ENCODE measurements at regions not wholly inside any gene's neighbourhood (a gene's known extent, or its start where the extent isn't known, plus 50 kb on each side); places are given as distances from the start of the nearest gene placed in this dataset.

- Histone ChIP-seq H3K79me1 (ENCODE audit: low read depth, low read length) (no peaks in the 10 kb centered on the region), H3K79me2 (ENCODE audit: control insufficient read depth in 1 of 2, insufficient read depth in 2 of 2, low read length in 2 of 2) (no peaks in the 10 kb centered on the region), H2AFZ (ENCODE audit: low read length) (no peak overlapping the region), H2BK12ac (ENCODE audit: low read depth, low read length) (no peak overlapping the region), H3K18ac (ENCODE audit: extremely low read depth, low read length) (no peak overlapping the region), H4K20me1 (replicated peaks in 1 of 2; ENCODE audit: control insufficient read depth in 1 of 2, insufficient read depth in 2 of 2, low read length in 2 of 2) (no peaks in the 10 kb centered on the region), H3K36me3 (ENCODE audit: control insufficient read depth in 2 of 4, insufficient read depth in 4 of 4, low read length in 3 of 4) (no peaks in the 10 kb centered on the region), H3K14ac (ENCODE audit: insufficient read length) (no peak overlapping the region), H2BK20ac (ENCODE audit: low read length) (no peak overlapping the region), H3K9me3 (ENCODE audit: insufficient read depth in 2 of 2, low read depth in 1 of 2, low read length in 1 of 2) (no peaks in the 10 kb centered on the region), H2BK15ac (ENCODE audit: low read length) (no peak overlapping the region), H2AK5ac (ENCODE audit: low read depth, low read length) (no peak overlapping the region), H3K23me2 (ENCODE audit: low read depth, low read length) (no peaks in the 10 kb centered on the region), H3K9ac (replicated peaks in 1 of 4; ENCODE audit: extremely low read depth in 1 of 4, low read depth in 3 of 4, low read length in 3 of 4) (no peak overlapping the region), H3K4me2 (ENCODE audit: insufficient read depth in 1 of 2, low read depth in 2 of 2, low read length in 2 of 2) (no peak overlapping the region), H3K4me3 (ENCODE audit: extremely low read depth in 1 of 4, insufficient read depth in 2 of 4, low read depth in 3 of 4, low read length in 4 of 4) (no peak overlapping the region), H2BK5ac (ENCODE audit: low read depth, low read length) (no peak overlapping the region), H4K91ac (replicated peaks; ENCODE audit: insufficient read length, low read length) (no peak overlapping the region), H3K27ac (ENCODE audit: low read depth, low read length) (no peak overlapping the region), H3K27me3 (replicated peaks in 1 of 4; ENCODE audit: control insufficient read depth in 3 of 4, extremely low read depth in 1 of 4, insufficient read depth in 3 of 4, low read length in 3 of 4) (no peaks in the 10 kb centered on the region), H4K8ac (ENCODE audit: extremely low read depth, insufficient read depth, low read length) (no peak overlapping the region), H3K4me1 (replicated peaks in 1 of 4; ENCODE audit: control insufficient read depth in 3 of 4, insufficient read depth in 4 of 4, low read length in 3 of 4) (no peaks in the 10 kb centered on the region), H2BK120ac (replicated peaks; ENCODE audit: low read depth, low read length) (no peak overlapping the region), H3K56ac (replicated peaks; ENCODE audit: insufficient read length, low read depth, low read length) (no peak overlapping the region), H3K23ac (ENCODE audit: insufficient read length) (no peak overlapping the region), H3K4ac (replicated peaks; ENCODE audit: insufficient read length, low read depth, low read length) (no peak overlapping the region), H4K5ac (ENCODE audit: insufficient read length, low read depth, low read length) (no peak overlapping the region)
- DNase-seq (ENCODE audit: low read depth in 1 of 2, low spot score in 2 of 2) (no peak), FAIRE-seq (no peak)
- ChIA-PET POLR2A (ENCODE audit: partially characterized antibody) (no interaction called here), CTCF (ENCODE audit: partially characterized antibody) (interaction anchor here (0.6 kb wide), 1 partner anchor 1526 kb away, joined by 3 read pairs; no protein-coding TSS in a partner anchor)
- 74% methylated on average over 1 of the region's 1 CpG; no CpG with 5 or more reads in 1 of the 2 experiments for WGBS, 2 experiments (ENCODE audit: extremely low coverage in 1 of 2, insufficient coverage in 1 of 2, insufficient read length in 1 of 2, insufficient replicate concordance in 2 of 2, low coverage in 1 of 2, low lambda C conversion rate in 2 of 2, missing lambda C conversion rate in 1 of 2)
- TF ChIP-seq TCF12 (IDR thresholded peaks at IDR 0.05; ENCODE audit: low read depth, low read length) (no peak), PHF8 (conservative IDR thresholded peaks at IDR 0.05; ENCODE audit: low read depth, low read length) (no peak), ATF2 (IDR thresholded peaks at IDR 0.05; ENCODE audit: low read length) (no peak), CEBPB (IDR thresholded peaks at IDR 0.05; ENCODE audit: low read depth, low read length) (no peak), RFX5 (IDR thresholded peaks at IDR 0.05; ENCODE audit: borderline replicate concordance, low read depth, low read length) (no peak), CHD1 (IDR thresholded peaks at IDR 0.05; ENCODE audit: low read depth, low read length) (no peak), JUND (IDR thresholded peaks at IDR 0.05; ENCODE audit: low read length) (no peak), YY1 (IDR thresholded peaks at IDR 0.05; ENCODE audit: low read depth, low read length) (no peak), RBBP5 (IDR thresholded peaks at IDR 0.05; ENCODE audit: borderline replicate concordance, low read depth, low read length) (no peak), TAF7 (optimal IDR thresholded peaks at IDR 0.05; ENCODE audit: borderline replicate concordance, low read depth, low read length) (no peak), SUZ12 (IDR thresholded peaks at IDR 0.05; ENCODE audit: low read length) (no peak), TAF1 (IDR thresholded peaks at IDR 0.05; ENCODE audit: low read depth, low read length) (no peak), ATF3 (IDR thresholded peaks at IDR 0.05; ENCODE audit: insufficient read depth, low read depth, low read length) (no peak)
Observed at GRCh38 chr14:45907782-45908181, 654.8 kb upstream of the MIS18BP1 start.

All from H1 (cell line).